Endothelial cell of umbilical vein (primary cell): ENCODE measurements at regions not wholly inside any gene's neighbourhood (a gene's known extent, or its start where the extent isn't known, plus 50 kb on each side); places are given as distances from the start of the nearest gene placed in this dataset.

Experiments used
- BruUV-seq: library from RNA; stranded (reverse); fragments of 400-500 nt; replicated peaks from 2 replicates; lab custom pipeline; 2021; lab: Mats Ljungman, UMichigan
- CTCF ChIA-PET: fragments of 300-600, 350-600 bp; sonication (Branson Sonifier 250); formaldehyde crosslinking; loops from one replicate; lab custom pipeline; 2021; ENCODE audit warnings: antibody characterized with exemption, inconsistent platforms; lab: Charles Lee
- POLR2A ChIA-PET: fragments of 300-600, 350-600 bp; sonication (Branson Sonifier 250); formaldehyde crosslinking; loops from one replicate; lab custom pipeline; 2021; ENCODE audit warnings: antibody characterized with exemption, inconsistent platforms; lab: Charles Lee
- DNase-seq: peaks from one replicate; pipeline ENCODE4 v3.0.0-alpha.2; 2011; ENCODE audit warnings: low read depth, low spot score
- FAIRE-seq: peaks from 2 replicates; lab custom pipeline; 2011; peaks lifted over from hg19 to GRCh38; lab: Jason Lieb, UNC
- H2AFZ ChIP-seq: 2 replicates; pipeline ENCODE4 v1.6.0; 2012; ENCODE audit warnings: low read depth, low read length, control low read depth, inconsistent platforms
- H3K27ac ChIP-seq: 2 replicates; pipeline ENCODE4 v1.5.1; 2011; ENCODE audit warnings: low read depth, mild to moderate bottlenecking, control low read depth, low read length, moderate library complexity; ENCODE audit not compliant: insufficient read depth
- H3K27me3 ChIP-seq, 2 experiments: 2 replicates each; pipeline versions ENCODE4 v1.6.0 to v1.6.1; 2011; ENCODE audit warnings: low read length in 2 of 2, mixed read lengths in 1 of 2; ENCODE audit not compliant: control insufficient read depth in 2 of 2, insufficient read depth in 2 of 2
- H3K36me3 ChIP-seq, 2 experiments: 2 replicates in 1 of 2; 3 replicates in 1 of 2; pipeline ENCODE4 v1.5.1; 2011; ENCODE audit warnings: low read length in 2 of 2, mild to moderate bottlenecking in 1 of 2, moderate library complexity in 1 of 2; ENCODE audit not compliant: control insufficient read depth in 2 of 2, insufficient read depth in 2 of 2; ENCODE audit errors: extremely low read depth in 1 of 2
- H3K4me1 ChIP-seq: 3 replicates; pipeline ENCODE4 v1.5.1; 2011; ENCODE audit warnings: mild to moderate bottlenecking, low read length; ENCODE audit not compliant: control insufficient read depth, insufficient read depth; ENCODE audit errors: extremely low read depth
- H3K4me2 ChIP-seq: 2 replicates; pipeline ENCODE4 v1.6.1; 2011; ENCODE audit warnings: low read length, control low read depth, mixed read lengths; ENCODE audit not compliant: insufficient read depth
- H3K4me3 ChIP-seq, 3 experiments: fragments of 200-600 bp in 1 of 3; sonication (generic), shearing (Covaris generic) in 1 of 3; replicated peaks in 1 of 3; 2 replicates each; pipeline ENCODE4 v1.5.1; 2011 to 2016; ENCODE audit warnings: control low read depth in 3 of 3, low read length in 3 of 3, mild to moderate bottlenecking in 2 of 3, inconsistent platforms in 1 of 3, low read depth in 1 of 3, moderate library complexity in 1 of 3; ENCODE audit not compliant: insufficient read depth in 1 of 3
- H3K79me2 ChIP-seq: 2 replicates; pipeline ENCODE4 v1.6.0; 2012; ENCODE audit warnings: low read length, inconsistent platforms; ENCODE audit not compliant: control insufficient read depth, insufficient read depth
- H3K9ac ChIP-seq: replicated peaks from 2 replicates; pipeline ENCODE3; 2011; ENCODE audit warnings: low read length, control low read depth; ENCODE audit not compliant: insufficient read depth; ENCODE audit errors: extremely low read depth
- H3K9me1 ChIP-seq: replicated peaks from 3 replicates; pipeline ENCODE4 v1.6.0; 2011; ENCODE audit warnings: mild to moderate bottlenecking, low read length; ENCODE audit not compliant: control insufficient read depth, insufficient read depth; ENCODE audit errors: extremely low read depth
- H3K9me3 ChIP-seq: replicated peaks from 2 replicates; pipeline ENCODE4 v1.5.1; 2012; ENCODE audit warnings: low read length, inconsistent platforms; ENCODE audit not compliant: control insufficient read depth, insufficient read depth
- H4K20me1 ChIP-seq: replicated peaks from 2 replicates; pipeline ENCODE3; 2011; ENCODE audit warnings: mild to moderate bottlenecking, low read length; ENCODE audit not compliant: control insufficient read depth, insufficient read depth; ENCODE audit errors: extremely low read depth
- EZH2 ChIP-seq: IDR thresholded peaks from 2 replicates; pipeline ENCODE4 v1.6.1; 2012; ENCODE audit warnings: borderline replicate concordance, low read depth, mild to moderate bottlenecking, moderate library complexity, low read length, inconsistent platforms; ENCODE audit not compliant: severe bottlenecking
- FOS ChIP-seq: IDR thresholded peaks from 2 replicates; pipeline ENCODE4 v1.6.1; 2011; ENCODE audit warnings: mild to moderate bottlenecking, low read length, moderate library complexity, borderline replicate concordance; ENCODE audit not compliant: insufficient read depth
- GATA2 ChIP-seq: IDR thresholded peaks from 2 replicates; pipeline ENCODE4 v1.7.0; 2011; ENCODE audit warnings: low read depth, mild to moderate bottlenecking, moderate library complexity, mixed read lengths, low read length; ENCODE audit not compliant: insufficient read length, insufficient read depth
- JUN ChIP-seq: IDR thresholded peaks from 2 replicates; pipeline ENCODE4 v1.6.1; 2011; ENCODE audit warnings: borderline replicate concordance, low read depth; ENCODE audit not compliant: insufficient read length, insufficient read depth
- MYC ChIP-seq: IDR thresholded peaks from one replicate; pipeline ENCODE4 v1.6.1; 2011; ENCODE audit warnings: mild to moderate bottlenecking, low read depth, low read length
- POLR2A ChIP-seq: IDR thresholded peaks from 2 replicates; pipeline ENCODE4 v1.6.1; 2012; ENCODE audit warnings: low read depth, mild to moderate bottlenecking, control low read depth, low read length
- POLR2AphosphoS5 ChIP-seq: IDR thresholded peaks from 2 replicates; pipeline ENCODE4 v1.6.1; 2012; ENCODE audit warnings: low read depth, mild to moderate bottlenecking, control low read depth, low read length, moderate library complexity; ENCODE audit not compliant: insufficient read depth
- dilution Hi-C: fragments of 300-500 bp; cut with MboI; formaldehyde crosslinking; loops from one replicate; pipeline ENCODE4 v1.15.0; 2019; ENCODE audit warnings: low sequenced_read_pairs; ENCODE audit not compliant: extremely low pct_ligation_motif_present
- intact Hi-C: fragments of 100-400 bp; cut with micrococcal nuclease; formaldehyde crosslinking; loops from one replicate; pipeline ENCODE4 v1.10.0; 2022
- TF ChIP-seq, protein P1 (sequence below): IDR thresholded peaks from 2 replicates; pipeline ENCODE4 v1.6.1; 2011; ENCODE audit not compliant: insufficient read depth, insufficient read length
- TF ChIP-seq, protein P2 (sequence below), 2 donors: IDR thresholded peaks; 1 replicate in 1 of 2; 2 replicates in 1 of 2; pipeline ENCODE4 v1.5.1; 2011; ENCODE audit warnings: low read length in 2 of 2, mild to moderate bottlenecking in 2 of 2, moderate library complexity in 2 of 2, control low read depth in 1 of 2, inconsistent platforms in 1 of 2, low read depth in 1 of 2; ENCODE audit not compliant: insufficient read depth in 1 of 2; ENCODE audit errors: extremely low read depth in 1 of 2

DNA sequence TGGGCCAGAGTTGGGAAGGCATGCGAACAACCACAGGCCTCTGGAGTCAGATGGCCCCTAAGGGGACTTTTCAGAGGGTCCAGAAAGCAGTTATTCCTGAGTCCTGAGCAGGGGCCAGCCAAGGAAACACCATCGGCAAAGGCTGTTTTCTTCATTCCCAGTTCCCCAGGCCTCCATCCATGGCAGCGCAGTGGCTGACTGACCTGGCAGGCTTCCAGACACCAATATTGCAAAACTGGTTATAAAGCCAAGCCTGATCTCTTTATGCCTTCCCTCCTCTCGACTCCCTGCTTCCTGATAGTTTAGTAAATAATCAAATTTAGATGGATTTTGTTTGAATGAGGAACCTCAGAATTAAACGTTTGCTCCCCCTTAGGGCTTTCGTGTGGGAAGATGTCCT, 133.4 kb upstream of the ITGA6 start:
- Histone ChIP-seq H3K79me2 (no peaks in the 10 kb centered on the region), H3K9me1 (no peaks in the 10 kb centered on the region), H3K4me1 (peaks cover 4% of the 10 kb centered on the region), H3K4me3 (no peak overlapping the region), H3K9me3 (no peaks in the 10 kb centered on the region), H3K27ac (no peak overlapping the region), H3K36me3 (no peaks in the 10 kb centered on the region), H3K9ac (no peak overlapping the region), H4K20me1 (no peaks in the 10 kb centered on the region), H2AFZ (no peak overlapping the region), H3K27me3 (no peaks in the 10 kb centered on the region), H3K4me2 (no peak overlapping the region)
- dilution Hi-C loops = no loop called here
- intact Hi-C loops = no loop called here
- FAIRE-seq = no peak
- no peak for DNase-seq
- TF ChIP-seq GATA2 (no peak), EZH2 (no peak), POLR2A (no peak), MYC (no peak), POLR2AphosphoS5 (no peak), JUN (no peak), FOS (no peak)
- TF ChIP-seq, protein P1, sequence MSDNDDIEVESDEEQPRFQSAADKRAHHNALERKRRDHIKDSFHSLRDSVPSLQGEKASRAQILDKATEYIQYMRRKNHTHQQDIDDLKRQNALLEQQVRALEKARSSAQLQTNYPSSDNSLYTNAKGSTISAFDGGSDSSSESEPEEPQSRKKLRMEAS = no peak
- TF ChIP-seq, protein P2, sequence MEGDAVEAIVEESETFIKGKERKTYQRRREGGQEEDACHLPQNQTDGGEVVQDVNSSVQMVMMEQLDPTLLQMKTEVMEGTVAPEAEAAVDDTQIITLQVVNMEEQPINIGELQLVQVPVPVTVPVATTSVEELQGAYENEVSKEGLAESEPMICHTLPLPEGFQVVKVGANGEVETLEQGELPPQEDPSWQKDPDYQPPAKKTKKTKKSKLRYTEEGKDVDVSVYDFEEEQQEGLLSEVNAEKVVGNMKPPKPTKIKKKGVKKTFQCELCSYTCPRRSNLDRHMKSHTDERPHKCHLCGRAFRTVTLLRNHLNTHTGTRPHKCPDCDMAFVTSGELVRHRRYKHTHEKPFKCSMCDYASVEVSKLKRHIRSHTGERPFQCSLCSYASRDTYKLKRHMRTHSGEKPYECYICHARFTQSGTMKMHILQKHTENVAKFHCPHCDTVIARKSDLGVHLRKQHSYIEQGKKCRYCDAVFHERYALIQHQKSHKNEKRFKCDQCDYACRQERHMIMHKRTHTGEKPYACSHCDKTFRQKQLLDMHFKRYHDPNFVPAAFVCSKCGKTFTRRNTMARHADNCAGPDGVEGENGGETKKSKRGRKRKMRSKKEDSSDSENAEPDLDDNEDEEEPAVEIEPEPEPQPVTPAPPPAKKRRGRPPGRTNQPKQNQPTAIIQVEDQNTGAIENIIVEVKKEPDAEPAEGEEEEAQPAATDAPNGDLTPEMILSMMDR (IDR thresholded peaks at IDR 0.05; ENCODE audit: extremely low read depth in 1 of 2, insufficient read depth in 1 of 2, low read depth in 1 of 2, low read length in 2 of 2) = no peak
- ChIA-PET CTCF (interaction anchor here (2.3 kb wide), 1 partner anchor 168 kb away, joined by 7 read pairs; no protein-coding TSS in a partner anchor), POLR2A (no interaction called here)
- no TSS peak for BruUV-seq
